ENCODE measurements at regions not wholly inside any gene's neighbourhood (a gene's known extent, or its start where the extent isn't known, plus 50 kb on each side); places are given as distances from the start of the nearest gene placed in this dataset.

- TF ChIP-seq CTCF (conservative IDR thresholded peaks at IDR 0.05; ENCODE audit: low read depth, low read length) (no peak), EZH2 (IDR thresholded peaks at IDR 0.05; ENCODE audit: borderline replicate concordance, low read depth, low read length, poor library complexity, severe bottlenecking) (no peak)
Measured at GRCh38 chrX:115952417-115953092, 218.0 kb upstream of the AGTR2 start.

All from A673 (cell line).